ENCODE measurements at regions not wholly inside any gene's neighbourhood (a gene's known extent, or its start where the extent isn't known, plus 50 kb on each side); places are given as distances from the start of the nearest gene placed in this dataset.

DNA sequence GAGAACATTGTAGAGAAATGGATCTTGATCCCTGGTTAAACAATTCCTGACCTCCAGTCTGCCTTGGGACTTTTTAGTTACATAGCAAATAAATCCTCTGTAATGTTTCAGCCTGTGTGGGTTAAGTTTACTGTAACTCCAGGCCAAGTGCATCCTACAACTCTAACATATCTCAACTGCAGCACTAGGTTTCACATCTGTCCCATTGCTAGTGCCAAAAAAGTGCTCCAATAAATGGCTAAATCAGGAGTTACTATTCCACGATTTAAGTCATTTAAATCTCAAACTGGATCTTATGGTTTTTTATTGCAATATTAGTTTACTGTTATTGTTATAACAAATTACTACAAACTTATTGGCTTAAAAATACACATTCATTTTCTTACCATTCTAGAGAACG is 479.6 kb downstream of the GPAM start:
- H3K14ac ChIP-seq (ENCODE audit: insufficient read depth, low read length): no peak overlapping the region
- no peak overlapping the region for H3K23ac ChIP-seq (ENCODE audit: insufficient read length, low read depth, low read length)
- no peaks in the 10 kb centered on the region for H3K23me2 ChIP-seq (ENCODE audit: insufficient read length, low read depth, low read length, poor library complexity, severe bottlenecking)
- H3K4me2 ChIP-seq (ENCODE audit: insufficient read depth, insufficient read length, low read length): no peak overlapping the region
- no peak overlapping the region for H2AFZ ChIP-seq (ENCODE audit: low read length)
- H3T11ph ChIP-seq (ENCODE audit: low read length): no peak overlapping the region
- Mint-ChIP-seq H3K4me3 (no peak overlapping the region), H3K27ac (no peak overlapping the region), H3K4me1 (peaks cover 0 to 2% of the 10 kb centered on the region in 2 experiments; a peak in 1 of 4 replicates), H3K27me3 (ENCODE audit: low read depth) (no peaks in the 10 kb centered on the region), H3K9me3 (no peaks in the 10 kb centered on the region; a peak in 1 of 5 replicates), H3K36me3 (ENCODE audit: insufficient read depth in 1 of 3, low read depth in 3 of 3) (no peaks in the 10 kb centered on the region; a peak in 1 of 7 replicates)
- no peak overlapping the region for H2BK12ac ChIP-seq (ENCODE audit: insufficient read length, low read depth, low read length)
- H3K79me2 ChIP-seq (ENCODE audit: insufficient read depth, low read length): no peaks in the 10 kb centered on the region
- no peaks in the 10 kb centered on the region for H3K79me1 ChIP-seq (ENCODE audit: insufficient read depth, low read depth, low read length, poor library complexity, severe bottlenecking)
- no peak overlapping the region for H4K8ac ChIP-seq (replicated peaks; ENCODE audit: insufficient read length, low read depth, low read length)
- no peak overlapping the region for H2BK20ac ChIP-seq (ENCODE audit: low read depth, low read length, poor library complexity, severe bottlenecking)
- no peaks in the 10 kb centered on the region for H4K20me1 ChIP-seq (ENCODE audit: control insufficient read depth, insufficient read depth, insufficient read length)
- TF ChIP-seq, protein P1, sequence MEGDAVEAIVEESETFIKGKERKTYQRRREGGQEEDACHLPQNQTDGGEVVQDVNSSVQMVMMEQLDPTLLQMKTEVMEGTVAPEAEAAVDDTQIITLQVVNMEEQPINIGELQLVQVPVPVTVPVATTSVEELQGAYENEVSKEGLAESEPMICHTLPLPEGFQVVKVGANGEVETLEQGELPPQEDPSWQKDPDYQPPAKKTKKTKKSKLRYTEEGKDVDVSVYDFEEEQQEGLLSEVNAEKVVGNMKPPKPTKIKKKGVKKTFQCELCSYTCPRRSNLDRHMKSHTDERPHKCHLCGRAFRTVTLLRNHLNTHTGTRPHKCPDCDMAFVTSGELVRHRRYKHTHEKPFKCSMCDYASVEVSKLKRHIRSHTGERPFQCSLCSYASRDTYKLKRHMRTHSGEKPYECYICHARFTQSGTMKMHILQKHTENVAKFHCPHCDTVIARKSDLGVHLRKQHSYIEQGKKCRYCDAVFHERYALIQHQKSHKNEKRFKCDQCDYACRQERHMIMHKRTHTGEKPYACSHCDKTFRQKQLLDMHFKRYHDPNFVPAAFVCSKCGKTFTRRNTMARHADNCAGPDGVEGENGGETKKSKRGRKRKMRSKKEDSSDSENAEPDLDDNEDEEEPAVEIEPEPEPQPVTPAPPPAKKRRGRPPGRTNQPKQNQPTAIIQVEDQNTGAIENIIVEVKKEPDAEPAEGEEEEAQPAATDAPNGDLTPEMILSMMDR (conservative IDR thresholded peaks at IDR 0.05): no peak
- no peaks in the 10 kb centered on the region for H3K9me3 ChIP-seq (ENCODE audit: control insufficient read depth, low read depth, low read length)
- DNase-seq: no peak
- no peak overlapping the region for H2BK15ac ChIP-seq (ENCODE audit: low read depth, low read length)
- H2BK120ac ChIP-seq (ENCODE audit: low read depth, low read length, poor library complexity, severe bottlenecking): no peak overlapping the region
- H4K5ac ChIP-seq (ENCODE audit: insufficient read length, low read depth, low read length): no peak overlapping the region
- no peak overlapping the region for H4K91ac ChIP-seq (ENCODE audit: insufficient read length, low read depth, low read length)
- no peak overlapping the region for H3K4ac ChIP-seq (ENCODE audit: low read depth, low read length)
- no peak overlapping the region for H3K18ac ChIP-seq (ENCODE audit: insufficient read length, low read depth, low read length)
- H3K27ac ChIP-seq (ENCODE audit: insufficient read length, low read depth, low read length): no peak overlapping the region
- WGBS (ENCODE audit: extremely low coverage, insufficient read length, low lambda C conversion rate): no CpG with 5 or more reads among the region's 2 CpGs
- H3K27me3 ChIP-seq (ENCODE audit: insufficient read depth, low read length): no peaks in the 10 kb centered on the region; the same call in 1 of the 2 replicates
- no peak overlapping the region for H3K56ac ChIP-seq (ENCODE audit: insufficient read length, low read depth, low read length)
- H2BK5ac ChIP-seq (ENCODE audit: insufficient read length, low read length): no peak overlapping the region
- H3K4me1 ChIP-seq (ENCODE audit: insufficient read depth, low read length): no peaks in the 10 kb centered on the region
- H2AK5ac ChIP-seq (ENCODE audit: insufficient read length, low read length): no peak overlapping the region
- no peak overlapping the region for H3K9ac ChIP-seq (ENCODE audit: extremely low read depth, insufficient read length, low read length)
